HG03108 (cell line): ENCODE measurements at regions not wholly inside any gene's neighbourhood (a gene's known extent, or its start where the extent isn't known, plus 50 kb on each side); places are given as distances from the start of the nearest gene placed in this dataset.

Source experiments
- ATAC-seq: cut with Tn5 transposase; IDR thresholded peaks from one replicate; pipeline ENCODE4 v1.9.1; 2021; ENCODE audit warnings: moderate library complexity; ENCODE audit not compliant: unreplicated experiment

GRCh38 chr6:56771189-56771588 lies 128.5 kb upstream of the DST start:
- no peak for ATAC-seq

GRCh38 chr6:56770011-56770520 lies 127.4 kb upstream of the DST start:
- no peak for ATAC-seq

- no peak for ATAC-seq
These were observed 125.3 kb upstream of the DST start for GRCh38 chr6:56767892-56768531.

DNA sequence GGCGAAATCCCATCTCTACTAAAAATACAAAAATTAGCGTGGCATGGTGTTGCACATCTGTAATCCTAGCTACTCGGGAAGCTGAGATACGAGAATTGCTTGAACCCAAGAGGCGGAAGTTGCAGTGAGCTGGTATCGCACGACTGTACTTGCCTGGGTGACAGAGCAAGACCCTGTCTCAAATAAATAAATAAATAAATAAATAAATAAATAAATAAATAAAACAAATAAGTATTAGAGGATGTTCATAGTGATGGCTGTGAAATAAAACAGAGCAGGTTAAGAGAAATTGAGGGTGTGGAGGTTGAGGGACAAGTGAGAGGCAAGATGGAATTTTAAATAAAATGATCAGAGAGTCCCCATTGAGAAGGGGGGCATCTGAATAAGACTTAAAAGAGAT lies 124.7 kb upstream of the DST start:
- no peak for ATAC-seq

DNA sequence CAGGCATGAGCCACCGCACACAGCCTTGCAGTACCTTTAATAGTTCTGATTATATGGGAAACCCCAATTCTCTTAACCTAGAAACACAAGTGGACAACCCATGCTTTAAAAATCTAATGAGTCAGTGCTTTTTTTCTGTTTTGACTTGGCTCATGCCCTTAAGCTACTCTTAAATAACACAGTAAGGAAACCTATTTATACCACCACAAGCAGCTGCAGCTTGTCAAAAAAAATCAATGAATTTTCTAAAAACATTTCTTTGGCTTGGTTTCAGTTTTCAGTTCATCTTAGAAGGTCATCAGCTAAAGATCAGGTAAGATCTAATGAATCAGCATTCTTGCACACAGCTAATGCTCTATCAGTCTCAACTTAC lies 124.1 kb upstream of the DST start:
- peak; percentile 92 for ATAC-seq

DNA sequence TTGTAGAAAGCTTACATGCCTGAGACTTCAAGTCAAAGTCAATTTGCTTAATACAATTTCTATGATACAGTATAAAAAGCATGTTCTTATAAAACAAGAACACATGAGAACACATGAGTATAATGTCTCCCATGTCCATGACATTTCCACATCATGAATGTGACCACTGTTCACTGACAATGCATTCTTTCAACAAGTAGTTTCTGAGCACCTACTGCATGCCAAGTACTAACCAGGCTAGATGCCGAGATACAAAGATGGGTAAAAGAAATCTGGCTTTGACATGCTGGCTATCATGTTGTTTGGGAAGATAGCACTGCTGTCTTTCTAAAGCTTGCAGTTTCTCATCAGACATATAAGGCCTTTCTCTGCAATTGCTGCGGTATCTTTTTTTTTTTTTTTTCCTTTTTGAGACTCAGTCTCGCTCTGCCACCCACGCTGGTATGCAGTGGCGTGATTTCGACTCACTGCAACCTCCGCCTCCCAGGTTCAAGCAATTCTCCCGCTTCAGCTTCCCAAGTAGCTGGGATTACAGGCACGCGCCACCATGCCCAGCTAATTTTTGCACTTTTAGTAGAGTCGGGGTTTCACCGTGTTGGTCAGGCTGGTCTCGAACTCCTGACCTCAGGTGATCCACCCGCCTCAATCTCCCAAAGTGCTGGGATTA lies 123.6 kb upstream of the DST start:
- ATAC-seq = no peak

GRCh38 chr6:56765494-56765893 lies 122.8 kb upstream of the DST start:
- no peak for ATAC-seq

GRCh38 chr6:56764081-56764566 lies 121.4 kb upstream of the DST start:
- ATAC-seq = peak; percentile 32

DNA sequence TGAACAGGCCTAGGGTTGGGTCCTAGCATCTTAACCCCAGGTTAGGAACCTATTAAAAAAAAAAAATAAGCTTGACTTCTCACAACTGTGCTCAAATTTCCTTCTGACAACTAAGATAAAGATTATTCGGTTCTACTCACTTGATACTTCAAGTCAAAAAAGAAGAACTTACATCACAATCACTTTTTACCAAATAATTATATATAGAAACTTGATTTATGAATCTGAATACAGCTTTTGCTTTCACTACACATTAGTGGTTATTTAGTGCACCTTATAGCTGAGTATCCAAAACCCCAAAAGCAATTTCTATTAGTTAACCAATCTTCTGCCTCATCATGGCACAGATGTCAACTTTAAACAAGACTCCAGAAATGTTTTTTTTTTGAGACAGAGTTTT lies 119.0 kb upstream of the DST start:
- no peak for ATAC-seq

- no peak for ATAC-seq
These were observed 118.2 kb upstream of the DST start for GRCh38 chr6:56760842-56761241.

DNA sequence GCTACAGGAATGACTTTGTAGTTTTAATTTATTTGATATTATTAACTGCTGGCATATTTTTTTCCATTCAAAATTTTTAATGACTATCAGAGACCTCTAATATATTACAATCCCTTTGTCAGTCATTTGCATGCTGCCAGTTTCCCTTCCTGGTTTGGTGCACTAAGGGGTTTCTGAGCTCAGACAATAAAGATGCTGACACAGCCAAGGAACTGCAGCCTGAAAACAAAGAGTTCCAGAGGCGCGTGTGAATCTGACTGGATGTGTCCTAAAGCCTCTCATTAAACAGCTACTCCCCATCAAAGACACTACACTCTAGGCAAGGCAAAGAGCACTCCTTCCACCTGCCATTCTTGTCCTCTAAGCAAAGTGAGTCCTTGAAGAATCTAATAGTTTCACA lies 116.8 kb upstream of the DST start:
- ATAC-seq = no peak

GRCh38 chr6:56758553-56758952 lies 115.9 kb upstream of the DST start:
- no peak for ATAC-seq

DNA sequence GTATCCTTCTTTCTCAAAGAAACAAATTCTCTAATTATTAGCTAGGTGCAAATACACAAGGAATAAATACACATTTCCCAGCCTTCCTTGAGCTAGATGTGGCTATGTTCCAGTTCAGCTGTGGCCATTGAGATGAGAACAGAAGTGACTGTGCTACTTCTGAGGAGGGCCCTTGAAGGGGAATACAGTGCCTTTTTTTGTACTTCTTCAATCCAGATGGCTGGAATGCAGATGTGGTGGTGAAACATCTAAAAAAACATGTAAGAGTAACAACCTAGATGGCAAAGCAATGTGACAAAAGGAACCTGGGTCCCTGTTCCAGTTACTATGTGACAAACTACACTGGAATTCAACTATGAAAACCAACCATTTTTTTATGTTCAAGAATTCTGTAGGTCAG lies 115.4 kb upstream of the DST start:
- no peak for ATAC-seq

DNA sequence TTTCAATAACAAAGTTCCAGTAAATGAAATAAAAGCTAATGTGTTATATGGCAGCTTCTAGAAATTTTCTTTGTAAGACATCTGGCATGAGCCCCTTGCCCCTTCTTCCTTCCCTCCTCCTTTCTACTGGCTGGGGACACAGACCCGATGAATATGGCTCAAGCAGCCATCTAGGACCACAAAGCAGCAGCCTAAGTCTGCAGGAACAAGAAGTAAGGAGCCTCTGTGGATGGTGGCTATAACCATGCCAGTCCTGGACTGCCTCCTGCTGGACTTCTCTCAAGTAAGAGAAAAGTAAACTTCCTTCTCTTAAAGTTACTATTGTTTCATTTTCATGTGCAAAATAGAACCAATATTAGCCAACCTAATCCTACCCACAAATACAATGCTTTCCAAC lies 114.9 kb upstream of the DST start:
- no peak for ATAC-seq

- ATAC-seq = no peak
These were observed 114.3 kb upstream of the DST start for GRCh38 chr6:56756791-56757587.

- ATAC-seq = no peak
These were observed 113.6 kb upstream of the DST start for GRCh38 chr6:56756219-56756789.

- no peak for ATAC-seq
These were observed 112.4 kb upstream of the DST start for GRCh38 chr6:56755040-56755439.

GRCh38 chr6:56753811-56754210 lies 111.1 kb upstream of the DST start:
- ATAC-seq = no peak

GRCh38 chr6:56752534-56752933 lies 109.8 kb upstream of the DST start:
- no peak for ATAC-seq

DNA sequence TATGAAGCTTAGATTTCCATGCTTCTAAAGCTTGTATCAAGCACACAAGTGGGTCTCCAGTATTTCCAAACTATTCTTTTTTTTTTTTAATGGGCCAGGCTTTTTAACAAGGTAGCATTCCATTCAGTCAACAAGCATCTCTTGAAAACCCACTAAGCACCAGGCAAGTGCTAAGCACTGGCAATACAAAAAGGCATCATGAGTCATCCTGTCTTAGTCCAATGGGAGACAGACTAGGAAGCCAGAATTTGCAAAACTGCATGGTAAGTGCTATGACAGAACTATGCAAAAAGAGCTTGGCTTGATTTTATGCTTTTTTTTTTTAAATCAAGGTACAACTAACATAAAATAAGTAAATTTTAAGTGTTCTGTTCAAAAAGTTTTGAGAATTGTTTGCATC lies 109.3 kb upstream of the DST start:
- ATAC-seq = no peak

GRCh38 chr6:56751604-56752003 lies 108.9 kb upstream of the DST start:
- no peak for ATAC-seq

- no peak for ATAC-seq
These were observed 108.0 kb upstream of the DST start for GRCh38 chr6:56750686-56751085.
